Breast epithelium (tissue), 3 donors: ENCODE measurements at regions not wholly inside any gene's neighbourhood (a gene's known extent, or its start where the extent isn't known, plus 50 kb on each side); places are given as distances from the start of the nearest gene placed in this dataset.

Source experiments
- POLR2A ChIP-seq: fragments of 450-650 bp; IDR thresholded peaks from one replicate; pipeline ENCODE4 v1.6.1; 2016; ENCODE audit warnings: antibody characterized with exemption, mild to moderate bottlenecking, moderate library complexity
- POLR2AphosphoS5 ChIP-seq, 3 donors: sonication (generic); formaldehyde crosslinking; IDR thresholded peaks; one replicate each; pipeline ENCODE4 v1.6.1; 2017; ENCODE audit warnings: antibody characterized with exemption in 3 of 3
- TF ChIP-seq, protein P1 (sequence below), 3 donors: fragments of 450-650 bp; IDR thresholded peaks; one replicate each; pipeline ENCODE4 v1.5.1; 2016 to 2017; ENCODE audit warnings: antibody characterized with exemption in 3 of 3, mild to moderate bottlenecking in 3 of 3, moderate library complexity in 3 of 3

- TF ChIP-seq POLR2AphosphoS5 (IDR thresholded peaks at IDR 0.05) (no peak), POLR2A (no peak)
- TF ChIP-seq, protein P1, sequence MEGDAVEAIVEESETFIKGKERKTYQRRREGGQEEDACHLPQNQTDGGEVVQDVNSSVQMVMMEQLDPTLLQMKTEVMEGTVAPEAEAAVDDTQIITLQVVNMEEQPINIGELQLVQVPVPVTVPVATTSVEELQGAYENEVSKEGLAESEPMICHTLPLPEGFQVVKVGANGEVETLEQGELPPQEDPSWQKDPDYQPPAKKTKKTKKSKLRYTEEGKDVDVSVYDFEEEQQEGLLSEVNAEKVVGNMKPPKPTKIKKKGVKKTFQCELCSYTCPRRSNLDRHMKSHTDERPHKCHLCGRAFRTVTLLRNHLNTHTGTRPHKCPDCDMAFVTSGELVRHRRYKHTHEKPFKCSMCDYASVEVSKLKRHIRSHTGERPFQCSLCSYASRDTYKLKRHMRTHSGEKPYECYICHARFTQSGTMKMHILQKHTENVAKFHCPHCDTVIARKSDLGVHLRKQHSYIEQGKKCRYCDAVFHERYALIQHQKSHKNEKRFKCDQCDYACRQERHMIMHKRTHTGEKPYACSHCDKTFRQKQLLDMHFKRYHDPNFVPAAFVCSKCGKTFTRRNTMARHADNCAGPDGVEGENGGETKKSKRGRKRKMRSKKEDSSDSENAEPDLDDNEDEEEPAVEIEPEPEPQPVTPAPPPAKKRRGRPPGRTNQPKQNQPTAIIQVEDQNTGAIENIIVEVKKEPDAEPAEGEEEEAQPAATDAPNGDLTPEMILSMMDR (IDR thresholded peaks at IDR 0.05) = no peak
Observed at GRCh38 chrY:15445871-15446270, 921.5 kb downstream of the NLGN4Y start.
